ENCODE measurements at regions not wholly inside any gene's neighbourhood (a gene's known extent, or its start where the extent isn't known, plus 50 kb on each side); places are given as distances from the start of the nearest gene placed in this dataset.
"Not testable (repeated sequence)": the region's sequence is repeated elsewhere in the genome, so short reads cannot be mapped to it uniquely, and the experiment has no call there.

DNA sequence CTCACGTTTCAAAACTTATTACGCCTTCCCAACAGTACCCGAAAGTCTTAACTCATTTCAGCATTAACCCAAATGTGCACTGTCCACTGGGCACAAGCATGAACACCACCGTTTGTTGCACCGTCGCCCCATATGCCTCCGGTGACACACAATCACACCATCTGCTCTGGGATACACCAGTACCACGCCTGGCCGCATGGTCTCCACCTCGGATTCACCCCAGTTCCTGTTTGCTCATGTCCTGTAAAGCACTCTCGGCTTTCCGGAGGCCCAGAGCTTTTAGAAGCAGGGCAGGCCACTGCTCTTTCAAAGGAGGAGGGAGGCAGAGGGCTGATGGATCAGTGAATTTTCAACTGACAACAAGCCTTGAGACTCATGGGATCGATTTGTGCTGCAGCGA lies 1570.0 kb upstream of the DEFB115 start:
- Mint-ChIP-seq H3K4me3 (no peak overlapping the region), H3K4me1 (peaks cover 2% of the 10 kb centered on the region), H3K27ac (no peak overlapping the region), H3K36me3 (peaks cover 3% of the 10 kb centered on the region), H3K27me3 (no peaks in the 10 kb centered on the region), H3K9me3 (peaks cover 29% of the 10 kb centered on the region)
- no peak for DNase-seq
- CTCF ChIA-PET: no interaction called here

DNA sequence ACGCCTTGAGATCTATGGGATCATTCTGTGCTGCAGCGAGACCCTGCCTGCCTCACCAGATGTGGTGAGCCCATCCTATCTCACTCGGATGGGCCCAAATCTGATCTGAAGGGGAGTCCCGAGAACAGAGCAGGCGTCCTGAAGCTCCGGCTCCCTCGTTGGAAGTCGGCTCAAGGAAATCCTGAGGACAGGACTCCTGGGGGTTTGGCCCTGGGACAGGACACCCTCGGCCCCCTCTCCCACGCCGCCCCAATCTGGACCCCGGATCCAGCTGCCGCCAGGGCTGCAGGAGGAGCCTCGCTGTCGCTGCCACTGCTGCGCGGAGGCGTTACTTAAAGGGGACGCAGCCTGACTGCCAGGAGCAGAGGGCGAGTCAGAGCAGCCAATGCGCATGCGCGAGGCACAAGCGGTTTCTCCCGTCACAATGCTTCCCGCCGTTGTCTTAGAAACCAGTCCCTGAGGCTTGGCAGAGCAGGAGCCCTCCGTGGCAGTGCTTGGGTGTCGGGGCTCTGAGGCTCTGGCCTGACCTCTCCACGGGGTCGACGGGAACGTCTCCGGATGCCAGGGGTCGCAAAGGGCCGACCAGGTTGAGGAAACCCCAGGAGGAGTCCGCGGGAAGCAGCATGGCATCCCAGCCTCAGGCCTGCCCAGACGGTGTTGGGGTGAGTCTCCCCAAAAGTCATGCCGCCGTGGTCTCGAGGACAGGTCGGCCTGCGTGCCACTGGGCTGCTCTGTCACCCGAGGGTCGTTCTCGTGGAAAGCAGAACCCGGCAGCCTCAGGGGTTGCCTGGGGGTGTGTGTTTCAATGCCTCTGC lies 1567.8 kb upstream of the DEFB115 start:
- CTCF ChIA-PET: no interaction called here
- Mint-ChIP-seq H3K27ac (peak overlapping the region; percentile 82), H3K4me3 (peak overlapping the region; percentile 5), H3K36me3 (peaks cover 3% of the 10 kb centered on the region), H3K27me3 (no peaks in the 10 kb centered on the region), H3K4me1 (peaks cover 2% of the 10 kb centered on the region), H3K9me3 (peaks cover 25% of the 10 kb centered on the region)
- DNase-seq: peak; percentile 43

DNA sequence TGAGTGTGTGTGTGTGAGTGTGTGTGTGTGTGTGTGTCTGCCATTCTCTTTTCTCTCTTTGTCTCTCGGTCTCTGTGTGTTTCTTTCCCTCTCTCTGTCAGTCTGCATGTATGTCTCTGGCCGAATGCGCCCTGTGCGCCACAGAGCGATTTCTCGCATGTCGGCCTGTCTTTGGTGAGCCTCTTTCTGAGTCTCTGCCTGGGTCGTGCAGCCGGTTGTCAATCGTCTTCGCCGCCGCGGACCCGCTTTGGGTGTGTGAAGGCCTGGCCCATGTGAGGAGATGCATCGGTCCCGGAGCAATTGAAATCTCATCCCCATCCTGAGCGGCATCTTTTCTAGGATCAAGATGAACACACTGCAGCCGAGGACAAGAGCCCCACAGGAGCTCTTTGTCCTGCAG lies 1567.2 kb upstream of the DEFB115 start:
- Mint-ChIP-seq H3K27me3 (no peaks in the 10 kb centered on the region), H3K36me3 (peaks cover 3% of the 10 kb centered on the region), H3K4me3 (no peak overlapping the region), H3K4me1 (peaks cover 2% of the 10 kb centered on the region), H3K9me3 (peaks cover 27% of the 10 kb centered on the region), H3K27ac (no peak overlapping the region)
- DNase-seq: no peak
- CTCF ChIA-PET: no interaction called here

DNA sequence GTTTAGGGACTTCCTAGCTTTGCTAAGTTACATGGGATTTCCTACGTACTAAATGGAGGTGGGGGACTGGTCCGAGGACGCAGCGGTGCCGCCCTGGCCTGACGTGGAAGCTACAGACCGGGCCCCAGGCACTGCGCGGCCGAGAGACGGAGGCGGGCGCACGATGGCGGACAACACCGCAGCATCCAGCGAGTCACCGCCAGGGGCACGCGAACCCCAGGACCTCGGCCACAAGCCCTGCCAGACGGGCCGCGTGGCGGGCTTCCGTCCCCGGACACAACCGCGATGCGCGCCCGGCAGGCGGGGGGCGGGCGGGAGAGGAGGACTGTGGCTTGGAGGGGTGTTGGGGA lies 1516.9 kb upstream of the DEFB115 start:
- no peak for DNase-seq
- Mint-ChIP-seq H3K9me3 (peaks cover 42% of the 10 kb centered on the region), H3K36me3 (no peaks in the 10 kb centered on the region), H3K4me3 (no peak overlapping the region), H3K27ac (no peak overlapping the region), H3K27me3 (peaks cover 12% of the 10 kb centered on the region), H3K4me1 (no peaks in the 10 kb centered on the region)
- CTCF ChIA-PET: no interaction called here

DNA sequence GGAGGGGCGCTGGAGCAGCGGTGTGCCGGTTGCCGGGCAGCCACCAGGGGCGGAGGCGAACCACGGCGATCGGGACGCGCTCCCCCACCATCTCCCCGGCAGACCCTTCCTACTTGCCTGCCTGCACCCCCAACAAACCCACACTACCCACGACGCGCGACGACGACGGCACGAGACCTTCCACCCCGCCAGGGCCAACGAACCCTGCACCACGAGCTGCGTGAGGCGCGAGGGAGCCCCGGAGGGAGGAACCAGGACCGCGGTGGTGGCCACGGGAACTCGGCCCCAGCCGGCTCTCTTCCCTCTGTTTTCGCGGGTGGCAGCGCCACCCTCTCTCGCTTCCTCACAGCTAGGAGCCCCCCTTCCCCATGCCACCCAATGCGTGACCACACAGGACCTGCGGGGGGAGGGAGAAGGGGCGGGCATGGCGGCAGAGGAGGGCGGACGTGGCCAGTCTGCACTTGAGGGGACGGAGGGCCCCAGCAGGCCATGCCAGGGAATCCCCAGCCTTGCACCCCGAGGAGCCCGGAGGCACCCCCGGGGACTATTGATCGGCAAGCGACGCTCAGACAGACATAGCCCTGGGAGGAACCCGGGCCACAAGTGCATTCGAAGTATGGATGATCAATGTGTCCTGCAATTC lies 1516.4 kb upstream of the DEFB115 start:
- DNase-seq: no peak
- H3K4me3 Mint-ChIP-seq: peak overlapping the region; percentile 5
- no peak overlapping the region for H3K27ac Mint-ChIP-seq
- peaks cover 40% of the 10 kb centered on the region for H3K9me3 Mint-ChIP-seq
- peaks cover 12% of the 10 kb centered on the region for H3K27me3 Mint-ChIP-seq
- H3K4me1 Mint-ChIP-seq: no peaks in the 10 kb centered on the region
- CTCF ChIA-PET: interaction anchor here (1.1 kb wide), 1 partner anchor 24 kb away, joined by 4 read pairs; no protein-coding TSS in a partner anchor
- no peaks in the 10 kb centered on the region for H3K36me3 Mint-ChIP-seq

DNA sequence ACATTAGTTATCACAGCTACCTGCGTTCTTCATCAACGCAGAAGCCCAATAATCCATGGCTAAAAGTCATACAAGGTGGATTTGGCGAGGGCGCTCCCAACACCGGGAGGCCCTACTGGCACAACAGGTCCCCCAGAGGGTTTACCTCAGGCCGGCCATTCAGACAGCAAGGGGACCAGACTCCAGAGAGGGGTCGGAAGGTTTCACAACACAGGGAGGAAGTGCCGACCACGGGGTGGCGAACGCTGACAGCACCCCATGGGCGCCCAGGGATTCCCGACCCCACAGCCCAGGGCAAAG lies 1515.9 kb upstream of the DEFB115 start:
- Mint-ChIP-seq H3K9me3 (peaks cover 42% of the 10 kb centered on the region), H3K4me1 (no peaks in the 10 kb centered on the region), H3K4me3 (peak overlapping the region; percentile 5), H3K27ac (no peak overlapping the region), H3K36me3 (no peaks in the 10 kb centered on the region), H3K27me3 (peaks cover 12% of the 10 kb centered on the region)
- CTCF ChIA-PET: interaction anchor here (1.1 kb wide), 1 partner anchor 24 kb away, joined by 4 read pairs; no protein-coding TSS in a partner anchor
- DNase-seq: no peak

DNA sequence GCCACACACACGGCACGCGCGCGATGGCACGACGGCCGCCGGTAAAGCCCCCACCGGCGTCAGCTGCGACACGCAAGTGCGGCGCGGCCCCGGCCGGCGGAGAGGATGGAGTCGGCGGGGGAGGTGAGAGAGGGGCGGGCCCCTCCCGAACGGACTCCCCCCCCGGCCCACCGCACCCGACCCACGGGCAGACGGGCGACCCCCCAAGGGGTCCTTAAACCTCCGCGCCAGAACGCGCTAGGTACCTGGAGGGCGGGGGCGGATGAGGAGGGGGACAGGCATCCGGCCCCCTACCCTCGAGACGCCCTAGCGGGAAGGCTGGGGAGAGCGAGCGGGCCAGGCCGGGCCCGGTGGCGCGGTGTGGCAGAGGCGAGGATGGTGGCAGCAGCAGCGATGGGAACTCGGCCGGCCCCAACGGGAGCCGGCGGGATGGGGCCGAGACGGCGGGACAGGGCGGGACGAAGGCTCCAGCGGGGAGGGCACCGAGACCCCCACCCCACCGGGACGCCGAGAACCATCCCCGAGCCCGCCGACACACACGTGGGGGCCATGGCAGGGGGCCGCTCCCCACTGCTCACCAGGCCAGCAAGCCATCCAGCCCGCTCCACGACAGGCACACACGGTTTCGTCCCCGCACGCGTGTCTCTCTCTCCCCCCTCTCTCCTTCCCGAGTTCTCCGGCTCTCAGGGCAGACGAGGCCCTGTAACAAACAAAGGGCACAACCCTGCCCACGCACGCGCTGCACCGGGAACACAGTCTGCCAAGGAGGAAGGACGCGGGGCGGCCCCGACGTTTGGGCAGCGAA lies 1515.4 kb upstream of the DEFB115 start:
- no peak overlapping the region for H3K27ac Mint-ChIP-seq
- H3K9me3 Mint-ChIP-seq: peaks cover 41% of the 10 kb centered on the region
- DNase-seq: no peak
- no peak overlapping the region for H3K4me3 Mint-ChIP-seq
- CTCF ChIA-PET: interaction anchor here (1.1 kb wide), 1 partner anchor 23 kb away, joined by 4 read pairs; no protein-coding TSS in a partner anchor
- no peaks in the 10 kb centered on the region for H3K4me1 Mint-ChIP-seq
- peaks cover 12% of the 10 kb centered on the region for H3K27me3 Mint-ChIP-seq
- H3K36me3 Mint-ChIP-seq: no peaks in the 10 kb centered on the region

DNA sequence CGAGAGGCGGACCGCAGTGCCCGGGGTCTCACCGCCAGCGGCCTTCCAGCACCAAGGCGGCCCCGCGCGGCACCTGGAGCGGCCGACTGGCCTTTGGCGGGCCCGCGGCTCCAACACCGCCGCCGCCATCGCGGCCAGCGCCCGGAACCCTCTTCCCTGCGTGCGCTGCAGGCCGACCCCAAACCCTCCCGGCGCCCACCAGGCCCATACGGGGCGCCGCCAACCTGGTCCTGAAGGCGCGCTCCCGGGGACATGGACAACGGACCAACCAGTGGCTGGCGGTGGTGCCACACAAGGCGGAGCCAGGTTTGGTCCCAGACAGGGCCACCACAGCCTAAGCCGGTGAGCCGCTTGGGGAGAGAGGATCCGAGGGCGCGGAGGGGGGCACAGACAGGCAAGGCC lies 1514.8 kb upstream of the DEFB115 start:
- peaks cover 12% of the 10 kb centered on the region for H3K27me3 Mint-ChIP-seq
- no peak overlapping the region for H3K27ac Mint-ChIP-seq
- no peak overlapping the region for H3K4me3 Mint-ChIP-seq
- no peaks in the 10 kb centered on the region for H3K4me1 Mint-ChIP-seq
- peaks cover 37% of the 10 kb centered on the region for H3K9me3 Mint-ChIP-seq
- no peak for DNase-seq
- CTCF ChIA-PET: no interaction called here
- no peaks in the 10 kb centered on the region for H3K36me3 Mint-ChIP-seq

DNA sequence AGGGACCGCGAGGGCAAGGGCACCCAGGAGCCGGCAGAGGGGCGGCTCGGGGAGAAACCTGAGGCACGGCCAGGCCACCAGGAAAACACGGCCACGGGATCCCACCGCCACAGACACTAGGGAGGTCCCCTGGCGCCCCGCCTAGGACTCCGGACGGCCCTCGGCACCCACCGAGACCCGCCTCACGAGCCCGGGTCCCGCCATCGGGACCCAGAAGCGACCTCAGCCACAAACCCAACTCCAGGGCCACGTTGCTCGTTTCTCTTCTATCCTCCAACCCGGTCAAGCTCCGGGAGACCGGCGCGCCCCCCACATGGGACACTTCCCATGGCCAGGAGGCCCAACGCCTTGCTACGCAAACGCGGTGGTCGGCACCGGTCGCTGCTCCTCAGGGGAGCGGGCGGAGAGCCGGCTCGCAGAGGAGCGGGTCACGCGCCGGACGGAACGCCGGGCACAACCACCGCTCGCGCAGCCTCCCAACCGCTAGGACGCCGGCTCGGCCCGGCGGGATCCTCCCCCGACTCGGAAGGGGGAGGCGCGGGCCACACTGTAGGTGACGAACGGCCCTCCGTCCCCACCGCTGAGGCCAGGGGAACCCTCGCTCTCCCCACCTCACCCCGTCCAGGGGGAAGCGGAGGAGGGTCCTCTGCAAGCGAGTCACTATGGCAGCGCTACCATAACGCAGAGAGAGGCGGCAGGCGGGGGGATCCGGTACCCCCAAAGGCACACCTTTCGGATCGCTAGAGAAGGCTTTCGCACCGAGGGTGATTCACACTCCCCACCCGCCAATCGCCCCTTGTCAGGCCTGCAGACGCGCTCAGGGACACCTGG lies 1514.1 kb upstream of the DEFB115 start:
- peaks cover 12% of the 10 kb centered on the region for H3K27me3 Mint-ChIP-seq
- no peak overlapping the region for H3K4me3 Mint-ChIP-seq
- no peak overlapping the region for H3K27ac Mint-ChIP-seq

DNA sequence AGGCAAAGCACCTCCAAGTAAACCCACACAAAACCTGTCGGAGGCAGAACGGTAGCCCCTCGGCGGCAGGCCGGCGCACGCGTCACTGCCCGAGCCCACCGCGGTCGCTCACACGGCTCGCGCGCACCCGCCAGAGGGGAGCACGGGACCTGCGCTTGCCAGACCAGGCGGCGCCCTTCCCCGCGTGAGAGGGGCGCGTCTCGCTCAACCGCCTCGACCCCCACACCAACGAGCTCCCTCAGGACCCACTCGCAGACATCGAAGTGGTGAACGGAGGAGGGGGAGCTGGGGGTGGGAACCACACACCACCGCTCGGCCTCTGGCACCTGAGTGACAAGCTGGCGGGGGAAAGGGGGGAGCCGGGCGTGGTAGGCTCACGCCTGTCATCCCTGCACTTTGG lies 1513.4 kb upstream of the DEFB115 start:
- DNase-seq: no peak
- Mint-ChIP-seq H3K4me1 (no peaks in the 10 kb centered on the region), H3K27me3 (peaks cover 12% of the 10 kb centered on the region), H3K9me3 (peaks cover 24% of the 10 kb centered on the region), H3K36me3 (no peaks in the 10 kb centered on the region), H3K27ac (no peak overlapping the region), H3K4me3 (no peak overlapping the region)
- CTCF ChIA-PET: no interaction called here

More for the DNA sequence above, 1514.1 kb upstream of the DEFB115 start:
- Mint-ChIP-seq H3K4me1 (no peaks in the 10 kb centered on the region), H3K36me3 (no peaks in the 10 kb centered on the region), H3K9me3 (peaks cover 31% of the 10 kb centered on the region)
- CTCF ChIA-PET: no interaction called here
- no peak for DNase-seq

DNA sequence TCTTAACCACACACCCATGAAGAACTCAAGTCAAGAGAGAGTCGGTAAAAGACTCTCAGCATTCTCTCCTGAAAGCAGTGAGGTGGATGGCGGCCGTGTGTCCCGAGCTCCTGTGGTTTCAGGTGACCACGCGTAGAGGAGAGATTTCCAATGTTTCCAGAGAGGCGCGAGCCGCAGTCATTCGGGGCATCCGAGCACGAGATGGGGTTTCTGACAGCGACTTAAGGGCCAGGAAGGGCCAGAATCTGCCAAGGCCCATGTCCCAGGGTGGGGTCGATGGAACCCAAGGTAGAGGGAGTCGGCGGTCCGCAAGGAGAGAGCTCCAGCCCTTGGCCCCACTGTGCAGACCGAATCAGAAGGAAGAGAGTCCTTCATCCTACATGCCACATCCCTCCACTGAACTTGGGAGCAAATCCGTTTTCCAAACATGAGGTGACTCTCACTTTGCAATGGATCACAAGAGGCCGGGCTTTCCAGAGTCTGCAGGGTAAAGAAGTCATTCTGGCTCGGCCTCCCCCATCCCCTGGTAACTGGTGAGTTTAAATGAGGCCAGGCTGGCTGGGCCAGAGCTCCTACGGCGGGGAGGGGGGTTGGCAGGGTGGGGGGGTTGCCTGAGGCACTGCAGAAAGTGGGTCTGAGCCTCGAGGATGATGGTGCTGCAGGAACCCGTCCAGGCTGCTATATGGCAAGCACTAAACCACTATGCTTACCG lies 1511.8 kb upstream of the DEFB115 start:
- CTCF ChIA-PET, H3K4me1 Mint-ChIP-seq, H3K4me3 Mint-ChIP-seq, DNase-seq, H3K36me3 Mint-ChIP-seq, H3K27ac Mint-ChIP-seq: not testable (repeated sequence)
- H3K9me3 Mint-ChIP-seq: peaks cover 20% of the 10 kb centered on the region
- peaks cover 12% of the 10 kb centered on the region for H3K27me3 Mint-ChIP-seq

DNA sequence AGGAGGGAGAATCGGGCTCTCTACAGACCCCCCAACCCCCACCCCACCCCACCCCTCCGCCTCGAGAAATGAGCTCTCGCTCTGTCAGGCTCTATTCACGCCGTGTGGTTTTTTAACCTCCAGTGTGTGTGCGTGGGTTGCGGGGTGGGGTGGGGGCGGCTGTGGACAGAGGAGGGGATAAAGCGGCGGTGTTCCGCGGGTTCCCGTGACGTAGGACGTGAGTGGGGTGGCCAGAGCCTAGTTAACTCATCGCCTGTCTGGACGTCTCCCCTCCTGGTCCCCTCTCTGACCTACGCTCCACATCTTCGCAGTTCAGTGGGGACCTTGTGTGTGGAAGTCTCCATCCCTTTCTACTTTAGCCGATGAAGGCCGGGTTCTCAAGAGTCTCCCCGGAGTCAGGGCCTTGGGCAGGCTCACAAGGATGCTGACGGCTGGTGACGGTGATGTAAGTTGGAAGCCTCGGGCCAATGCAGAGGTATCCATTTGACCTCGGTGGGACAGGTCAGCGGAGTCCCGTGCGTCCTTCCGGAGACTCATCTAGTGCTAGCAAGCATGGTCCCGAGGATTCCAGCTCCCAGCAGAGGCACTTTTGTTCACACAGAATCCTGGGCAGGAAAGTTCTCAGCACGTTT lies 1507.1 kb upstream of the DEFB115 start:
- H3K36me3 Mint-ChIP-seq: peaks cover 2% of the 10 kb centered on the region

More for the DNA sequence above, 1507.1 kb upstream of the DEFB115 start:
- Mint-ChIP-seq H3K9me3 (peaks cover 42% of the 10 kb centered on the region), H3K4me3 (no peak overlapping the region), H3K27me3 (peaks cover 6% of the 10 kb centered on the region), H3K4me1 (peaks cover 29% of the 10 kb centered on the region), H3K27ac (peak overlapping the region; percentile 98)
- DNase-seq: no peak
- CTCF ChIA-PET: no interaction called here

All from activated naive CD4-positive, alpha-beta T cell treated with anti-CD3 and anti-CD28 coated beads, Interleukin-2, amount 10 ng/mL, durations not matched to agents 7 days and 5 days (primary cell).